NOMO-1 treated with DMSO at 0.1 percent for 48 hours (cell line): ENCODE measurements at regions not wholly inside any gene's neighbourhood (a gene's known extent, or its start where the extent isn't known, plus 50 kb on each side); places are given as distances from the start of the nearest gene placed in this dataset.

ENCODE experiments used
- DNase-seq: peaks from one replicate; lab custom pipeline; 2025; ENCODE audit not compliant: unreplicated experiment; lab: John Stamatoyannopoulos, UW

GRCh38 chr11:11789735-11790369 is 51.9 kb upstream of the USP47 start:
- peak; percentile 25 for DNase-seq

- DNase-seq: no peak
Measured at GRCh38 chr11:11788063-11788710, 53.6 kb upstream of the USP47 start.

GRCh38 chr11:11787305-11788062 is 54.3 kb upstream of the USP47 start:
- DNase-seq: peak; percentile 64

GRCh38 chr11:11786771-11787170 is 55.0 kb upstream of the USP47 start:
- no peak for DNase-seq

GRCh38 chr11:11786234-11786633 is 55.5 kb upstream of the USP47 start:
- no peak for DNase-seq

GRCh38 chr11:11782532-11783110 is 59.2 kb upstream of the USP47 start:
- no peak for DNase-seq

GRCh38 chr11:11780858-11781257 is 60.9 kb upstream of the USP47 start:
- DNase-seq: no peak

- no peak for DNase-seq
Measured at GRCh38 chr11:11779975-11780374, 61.8 kb upstream of the USP47 start.

- DNase-seq: no peak
Measured at GRCh38 chr11:11777897-11778296, 63.9 kb upstream of the USP47 start.

GRCh38 chr11:11776714-11777113 is 65.1 kb upstream of the USP47 start:
- no peak for DNase-seq

GRCh38 chr11:11774928-11775327 is 66.8 kb upstream of the USP47 start:
- no peak for DNase-seq

- no peak for DNase-seq
Measured at GRCh38 chr11:11772865-11773515, 68.8 kb upstream of the USP47 start.

- no peak for DNase-seq
Measured at GRCh38 chr11:11770921-11771486, 70.8 kb upstream of the USP47 start.

GRCh38 chr11:11770296-11770695 is 71.5 kb upstream of the USP47 start:
- no peak for DNase-seq

- no peak for DNase-seq
Measured at GRCh38 chr11:11769782-11770181, 72.0 kb upstream of the USP47 start.

- DNase-seq: no peak
Measured at GRCh38 chr11:11769362-11769761, 72.4 kb upstream of the USP47 start.

GRCh38 chr11:11764423-11764803 is 77.4 kb upstream of the USP47 start:
- DNase-seq: no peak

GRCh38 chr11:11763796-11764422 is 77.9 kb upstream of the USP47 start:
- DNase-seq: no peak

- DNase-seq: no peak
Measured at GRCh38 chr11:11760838-11761237, 80.9 kb upstream of the USP47 start.

GRCh38 chr11:11758603-11759196 is 83.1 kb upstream of the USP47 start:
- DNase-seq: no peak
